Upper lobe of right lung (tissue), 1 donor: ENCODE measurements at regions not wholly inside any gene's neighbourhood (a gene's known extent, or its start where the extent isn't known, plus 50 kb on each side); places are given as distances from the start of the nearest gene placed in this dataset.
A peak's percentile ranks its signal among the peaks of the same experiment; 100 is the strongest.

Experiments used
- ATAC-seq: fragments of 200-7000 bp; cut with Tn5 transposase; one replicate; pipeline ENCODE4 v1.9.1; 2020; ENCODE audit warnings: mild to moderate bottlenecking, moderate library complexity
- DNase-seq: peaks from one replicate; pipeline ENCODE4 v3.0.0-alpha.2; 2020
- H3K27ac ChIP-seq: fragments of 200-600 bp; one replicate; pipeline ENCODE4 v1.8.0; 2022
- H3K27me3 ChIP-seq: fragments of 200-600 bp; one replicate; pipeline ENCODE4 v1.8.0; 2022; ENCODE audit warnings: mild to moderate bottlenecking
- H3K36me3 ChIP-seq: fragments of 200-600 bp; one replicate; pipeline ENCODE4 v1.8.0; 2022
- H3K4me1 ChIP-seq: fragments of 200-600 bp; one replicate; pipeline ENCODE4 v1.8.0; 2022
- H3K4me3 ChIP-seq: fragments of 200-600 bp; one replicate; pipeline ENCODE4 v1.8.0; 2022; ENCODE audit warnings: mild to moderate bottlenecking
- H3K9me3 ChIP-seq: fragments of 200-600 bp; one replicate; pipeline ENCODE4 v1.8.0; 2022
- CTCF ChIP-seq: fragments of 200-600 bp; IDR thresholded peaks from one replicate; pipeline ENCODE4 v1.8.0; 2022; ENCODE audit warnings: antibody characterized with exemption
- intact Hi-C: fragments of 100-400 bp; cut with DNase I; formaldehyde crosslinking; loops from one replicate; pipeline ENCODE4 v1.11.0; 2022
- donor health status: DM: no; HTN: yes; CAD: no; lungs with severe emphysema.

- Histone ChIP-seq H3K4me1 (peaks cover 12% of the 10 kb centered on the region), H3K36me3 (no peaks in the 10 kb centered on the region), H3K4me3 (no peak overlapping the region), H3K27ac (no peak overlapping the region), H3K9me3 (no peaks in the 10 kb centered on the region), H3K27me3 (no peaks in the 10 kb centered on the region)
- TF ChIP-seq CTCF, result no peak
- no peak for DNase-seq
- ATAC-seq, result no peak
- intact Hi-C loops, result no loop called here
Observed at GRCh38 chr6:221531-222349, 70.5 kb upstream of the DUSP22 start.

- H3K4me3 ChIP-seq, result no peak overlapping the region
- no peaks in the 10 kb centered on the region for H3K9me3 ChIP-seq
- H3K27ac ChIP-seq, result no peak overlapping the region
- H3K36me3 ChIP-seq, result no peaks in the 10 kb centered on the region
- H3K27me3 ChIP-seq, result no peaks in the 10 kb centered on the region
- TF ChIP-seq CTCF, result no peak
- intact Hi-C loops, result no loop called here
- ATAC-seq (no peak), DNase-seq (no peak)
- H3K4me1 ChIP-seq, result peaks cover 12% of the 10 kb centered on the region
Observed at GRCh38 chr6:222468-222867, 69.8 kb upstream of the DUSP22 start.

- no peak for TF ChIP-seq CTCF
- no peaks in the 10 kb centered on the region for H3K9me3 ChIP-seq
- DNase-seq, result peak; percentile 16
- intact Hi-C loops, result no loop called here
- peaks cover 12% of the 10 kb centered on the region for H3K4me1 ChIP-seq
- no peak overlapping the region for H3K4me3 ChIP-seq
- no peaks in the 10 kb centered on the region for H3K27me3 ChIP-seq
- no peak for ATAC-seq
- H3K36me3 ChIP-seq, result no peaks in the 10 kb centered on the region
- no peak overlapping the region for H3K27ac ChIP-seq
Observed at GRCh38 chr6:223136-223535, 69.2 kb upstream of the DUSP22 start.

GRCh38 chr6:223763-224162, 68.5 kb upstream of the DUSP22 start:
- Histone ChIP-seq H3K27ac (no peak overlapping the region), H3K27me3 (no peaks in the 10 kb centered on the region), H3K36me3 (no peaks in the 10 kb centered on the region), H3K4me3 (no peak overlapping the region), H3K4me1 (peaks cover 12% of the 10 kb centered on the region), H3K9me3 (no peaks in the 10 kb centered on the region)
- no peak for TF ChIP-seq CTCF
- DNase-seq (peak; percentile 44), ATAC-seq (no peak)
- intact Hi-C loops, result no loop called here

- Histone ChIP-seq H3K27ac (no peak overlapping the region), H3K4me3 (no peak overlapping the region), H3K9me3 (no peaks in the 10 kb centered on the region), H3K4me1 (peaks cover 12% of the 10 kb centered on the region), H3K36me3 (no peaks in the 10 kb centered on the region), H3K27me3 (no peaks in the 10 kb centered on the region)
- intact Hi-C loops, result no loop called here
- ATAC-seq (no peak), DNase-seq (peak; percentile 13)
- no peak for TF ChIP-seq CTCF
Observed at GRCh38 chr6:224350-224749, 67.9 kb upstream of the DUSP22 start.
